ENCODE measurements at regions not wholly inside any gene's neighbourhood (a gene's known extent, or its start where the extent isn't known, plus 50 kb on each side); places are given as distances from the start of the nearest gene placed in this dataset.

- TF ChIP-seq POLR2A (IDR thresholded peaks at IDR 0.05; ENCODE audit: low read depth, low read length) (no peak), TAF1 (IDR thresholded peaks at IDR 0.05; ENCODE audit: borderline replicate concordance, low read depth, low read length) (no peak), POLR2AphosphoS5 (IDR thresholded peaks at IDR 0.05; ENCODE audit: low read depth, low read length) (no peak)
- FAIRE-seq (no peak), DNase-seq (ENCODE audit: insufficient read length) (no peak)
Observed at GRCh38 chr21:41018431-41018830, 149.5 kb upstream of the BACE2 start.

GRCh38 chr21:41023936-41024335, 144.0 kb upstream of the BACE2 start:
- TF ChIP-seq TAF1 (IDR thresholded peaks at IDR 0.05; ENCODE audit: borderline replicate concordance, low read depth, low read length) (no peak), POLR2A (IDR thresholded peaks at IDR 0.05; ENCODE audit: low read depth, low read length) (no peak), POLR2AphosphoS5 (IDR thresholded peaks at IDR 0.05; ENCODE audit: low read depth, low read length) (no peak)
- no peak for DNase-seq (ENCODE audit: insufficient read length)
- no peak for FAIRE-seq

GRCh38 chr21:41024341-41024740, 143.6 kb upstream of the BACE2 start:
- DNase-seq (ENCODE audit: insufficient read length) (no peak), FAIRE-seq (no peak)
- TF ChIP-seq POLR2A (IDR thresholded peaks at IDR 0.05; ENCODE audit: low read depth, low read length) = no peak
- no peak for TF ChIP-seq POLR2AphosphoS5 (IDR thresholded peaks at IDR 0.05; ENCODE audit: low read depth, low read length)
- TF ChIP-seq TAF1 (IDR thresholded peaks at IDR 0.05; ENCODE audit: borderline replicate concordance, low read depth, low read length) = no peak

DNA sequence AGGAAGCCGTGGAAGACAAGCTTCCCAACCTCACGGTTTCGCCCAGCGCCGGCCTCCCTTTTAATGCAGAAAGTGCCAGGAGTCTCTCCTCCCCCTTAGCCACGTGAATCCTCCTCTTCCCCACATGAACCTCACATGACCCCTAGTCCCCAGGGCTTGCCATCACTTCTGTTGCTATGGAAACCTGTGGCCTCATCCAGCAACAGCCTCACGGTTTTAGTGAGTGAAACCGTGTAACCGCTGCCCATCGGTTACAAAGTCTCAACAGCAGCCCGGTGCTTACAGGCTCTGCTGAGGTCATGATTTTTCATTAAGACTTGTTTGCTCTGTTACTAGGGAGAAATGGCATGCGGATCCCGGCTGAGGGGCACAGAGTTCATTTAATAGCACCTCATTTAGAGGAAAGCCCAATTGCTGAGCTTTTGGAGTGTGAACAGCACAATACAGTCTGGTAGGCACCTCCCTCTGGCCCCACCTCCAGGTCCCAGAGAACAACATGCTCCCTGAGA, 143.2 kb upstream of the BACE2 start:
- FAIRE-seq (no peak), DNase-seq (ENCODE audit: insufficient read length) (no peak)
- TF ChIP-seq POLR2A (IDR thresholded peaks at IDR 0.05; ENCODE audit: low read depth, low read length) (no peak), TAF1 (IDR thresholded peaks at IDR 0.05; ENCODE audit: borderline replicate concordance, low read depth, low read length) (no peak), POLR2AphosphoS5 (IDR thresholded peaks at IDR 0.05; ENCODE audit: low read depth, low read length) (no peak)

DNA sequence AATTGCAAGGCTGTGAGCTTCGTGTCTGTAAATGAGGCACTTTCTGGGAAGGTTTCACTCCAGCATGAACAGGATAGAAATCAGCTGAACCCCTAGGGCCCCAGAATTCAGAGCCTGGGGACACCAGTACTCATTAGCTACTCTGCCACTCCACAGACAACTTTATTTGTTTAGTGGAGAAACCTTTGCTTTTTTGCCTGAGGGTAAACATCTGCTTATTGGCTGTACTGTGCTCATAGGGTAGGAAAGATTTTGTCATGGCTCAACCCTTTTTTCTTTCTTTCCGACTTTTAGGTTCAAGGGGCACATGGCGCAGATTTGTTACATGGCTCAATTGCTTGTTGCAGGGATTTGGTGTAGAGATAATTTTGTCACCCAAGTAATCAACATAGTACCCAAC, 138.4 kb upstream of the BACE2 start:
- no peak for DNase-seq (ENCODE audit: insufficient read length)
- TF ChIP-seq TAF1 (IDR thresholded peaks at IDR 0.05; ENCODE audit: borderline replicate concordance, low read depth, low read length) (no peak), POLR2AphosphoS5 (IDR thresholded peaks at IDR 0.05; ENCODE audit: low read depth, low read length) (no peak), POLR2A (IDR thresholded peaks at IDR 0.05; ENCODE audit: low read depth, low read length) (no peak)
- FAIRE-seq = no peak

DNA sequence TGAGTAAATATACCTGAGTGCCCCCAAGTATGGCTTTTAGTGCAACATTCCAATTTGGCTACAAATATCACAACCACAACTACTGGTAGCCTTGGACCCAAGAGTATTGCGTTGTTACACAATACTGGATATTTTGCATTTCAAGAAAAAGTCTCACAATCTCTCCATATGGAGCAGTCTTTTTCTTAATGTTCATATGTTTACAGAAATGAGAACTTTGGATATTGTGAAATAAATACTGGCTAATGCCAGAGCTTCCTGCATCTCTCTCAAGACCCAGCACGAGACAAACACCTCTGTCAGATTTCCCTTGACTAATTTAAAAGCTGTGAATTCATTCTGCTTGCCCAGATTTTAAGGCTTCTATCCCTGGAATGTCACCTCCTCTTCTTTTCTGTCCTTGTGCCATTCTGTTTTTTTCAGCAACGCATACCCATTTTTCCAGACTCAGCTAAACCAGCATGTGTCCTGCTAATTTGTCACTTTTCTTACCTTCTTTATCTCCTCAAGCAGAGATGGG, 136.2 kb upstream of the BACE2 start:
- DNase-seq (ENCODE audit: insufficient read length) (no peak), FAIRE-seq (no peak)
- TF ChIP-seq POLR2A (IDR thresholded peaks at IDR 0.05; ENCODE audit: low read depth, low read length) (no peak), POLR2AphosphoS5 (IDR thresholded peaks at IDR 0.05; ENCODE audit: low read depth, low read length) (no peak), TAF1 (IDR thresholded peaks at IDR 0.05; ENCODE audit: borderline replicate concordance, low read depth, low read length) (no peak)

DNA sequence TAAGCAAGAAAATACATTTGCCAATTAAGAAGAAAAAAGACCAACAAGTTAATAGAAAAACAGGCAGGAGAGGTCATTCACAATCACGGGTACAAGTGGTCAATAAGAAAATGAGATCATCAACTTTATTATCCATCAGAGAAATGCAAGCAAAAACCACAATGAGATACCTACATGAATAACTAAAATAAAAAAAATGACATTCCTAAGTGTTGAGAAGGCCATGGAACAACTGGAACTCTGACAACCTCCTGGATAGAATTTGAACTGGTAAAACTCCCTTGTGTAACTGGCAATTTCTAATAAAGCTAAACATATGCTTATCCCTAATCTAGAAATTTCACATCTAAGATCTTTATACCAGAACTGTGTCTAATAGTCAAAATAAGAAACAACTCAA, 135.4 kb upstream of the BACE2 start:
- no peak for FAIRE-seq

DNA sequence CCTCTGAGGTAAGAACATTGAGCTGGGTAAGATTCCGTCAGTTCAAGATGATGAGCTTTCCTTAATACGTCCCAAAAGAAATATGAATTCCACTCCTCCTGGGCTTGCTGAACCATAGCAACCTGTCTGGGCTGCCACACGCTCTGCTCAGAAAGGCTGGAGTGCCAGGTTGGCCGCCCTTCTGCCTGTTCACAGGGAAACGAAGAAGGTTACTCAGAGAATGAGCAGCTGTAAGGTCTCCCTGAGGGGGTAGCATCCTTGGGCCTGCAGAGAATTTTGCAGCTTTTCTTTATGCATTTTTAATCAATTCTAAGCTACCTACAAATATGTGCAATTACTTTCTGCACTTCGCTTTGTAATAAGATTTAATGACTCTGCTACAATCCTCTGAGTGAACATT, 130.7 kb upstream of the BACE2 start:
- TF ChIP-seq POLR2A (IDR thresholded peaks at IDR 0.05; ENCODE audit: low read depth, low read length) (no peak), POLR2AphosphoS5 (IDR thresholded peaks at IDR 0.05; ENCODE audit: low read depth, low read length) (no peak), TAF1 (IDR thresholded peaks at IDR 0.05; ENCODE audit: borderline replicate concordance, low read depth, low read length) (no peak)
- no peak for DNase-seq (ENCODE audit: insufficient read length)
- FAIRE-seq = no peak

More for the DNA sequence above, 135.4 kb upstream of the BACE2 start:
- DNase-seq (ENCODE audit: insufficient read length) = no peak
- TF ChIP-seq POLR2A (IDR thresholded peaks at IDR 0.05; ENCODE audit: low read depth, low read length) (no peak), POLR2AphosphoS5 (IDR thresholded peaks at IDR 0.05; ENCODE audit: low read depth, low read length) (no peak), TAF1 (IDR thresholded peaks at IDR 0.05; ENCODE audit: borderline replicate concordance, low read depth, low read length) (no peak)

- DNase-seq (ENCODE audit: insufficient read length) = no peak
- TF ChIP-seq POLR2AphosphoS5 (IDR thresholded peaks at IDR 0.05; ENCODE audit: low read depth, low read length) (no peak), POLR2A (IDR thresholded peaks at IDR 0.05; ENCODE audit: low read depth, low read length) (no peak), TAF1 (IDR thresholded peaks at IDR 0.05; ENCODE audit: borderline replicate concordance, low read depth, low read length) (no peak)
- no peak for FAIRE-seq
Observed at GRCh38 chr21:41037936-41038335, 130.0 kb upstream of the BACE2 start.

GRCh38 chr21:41043014-41043413, 124.9 kb upstream of the BACE2 start:
- no peak for FAIRE-seq
- no peak for DNase-seq (ENCODE audit: insufficient read length)
- no peak for TF ChIP-seq POLR2AphosphoS5 (IDR thresholded peaks at IDR 0.05; ENCODE audit: low read depth, low read length)
- TF ChIP-seq TAF1 (IDR thresholded peaks at IDR 0.05; ENCODE audit: borderline replicate concordance, low read depth, low read length) = no peak

GRCh38 chr21:41045534-41046268, 122.3 kb upstream of the BACE2 start:
- FAIRE-seq (no peak), DNase-seq (ENCODE audit: insufficient read length) (no peak)
- no peak for TF ChIP-seq POLR2A (IDR thresholded peaks at IDR 0.05; ENCODE audit: low read depth, low read length)
- no peak for TF ChIP-seq TAF1 (IDR thresholded peaks at IDR 0.05; ENCODE audit: borderline replicate concordance, low read depth, low read length)
- no peak for TF ChIP-seq POLR2AphosphoS5 (IDR thresholded peaks at IDR 0.05; ENCODE audit: low read depth, low read length)

DNA sequence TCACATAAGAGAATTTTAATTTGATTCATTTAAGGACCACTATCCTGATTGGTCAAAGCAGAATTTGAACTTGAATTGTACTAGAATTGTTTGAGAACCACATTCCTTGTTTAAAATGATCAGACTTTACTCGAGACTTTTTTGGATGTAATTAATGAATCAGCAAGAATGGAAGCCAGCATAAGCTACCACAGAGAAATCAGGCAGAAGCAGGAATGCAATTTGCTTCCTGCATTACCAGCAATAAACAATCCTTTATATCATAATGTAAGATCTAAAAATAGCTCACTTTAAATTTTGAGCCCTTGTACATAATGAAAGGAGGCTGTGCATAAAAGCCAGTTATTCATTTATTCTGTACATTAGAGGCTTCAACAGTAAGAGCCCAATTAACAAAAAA, 119.8 kb upstream of the BACE2 start:
- no peak for TF ChIP-seq POLR2A (IDR thresholded peaks at IDR 0.05; ENCODE audit: low read depth, low read length)
- TF ChIP-seq TAF1 (IDR thresholded peaks at IDR 0.05; ENCODE audit: borderline replicate concordance, low read depth, low read length) = no peak
- no peak for TF ChIP-seq POLR2AphosphoS5 (IDR thresholded peaks at IDR 0.05; ENCODE audit: low read depth, low read length)
- no peak for DNase-seq (ENCODE audit: insufficient read length)
- FAIRE-seq = no peak
